SK-N-SH (cell line): ENCODE measurements at regions not wholly inside any gene's neighbourhood (a gene's known extent, or its start where the extent isn't known, plus 50 kb on each side); places are given as distances from the start of the nearest gene placed in this dataset.

Experiments used
- POLR2AphosphoS5 ChIP-seq: IDR thresholded peaks from 2 replicates; pipeline ENCODE4 v1.6.1; 2012; ENCODE audit warnings: low read depth, low read length
- RAD21 ChIP-seq: IDR thresholded peaks from 2 replicates; pipeline ENCODE4 v1.6.1; 2012; ENCODE audit warnings: mild to moderate bottlenecking, low read length
- TAF1 ChIP-seq: IDR thresholded peaks from 2 replicates; pipeline ENCODE4 v1.6.1; 2012; ENCODE audit warnings: low read depth, mild to moderate bottlenecking, low read length, moderate library complexity, borderline replicate concordance
- TEAD4 ChIP-seq: IDR thresholded peaks from 2 replicates; pipeline ENCODE4 v1.4.0; 2012; ENCODE audit warnings: mild to moderate bottlenecking, borderline replicate concordance; ENCODE audit not compliant: insufficient read depth

DNA sequence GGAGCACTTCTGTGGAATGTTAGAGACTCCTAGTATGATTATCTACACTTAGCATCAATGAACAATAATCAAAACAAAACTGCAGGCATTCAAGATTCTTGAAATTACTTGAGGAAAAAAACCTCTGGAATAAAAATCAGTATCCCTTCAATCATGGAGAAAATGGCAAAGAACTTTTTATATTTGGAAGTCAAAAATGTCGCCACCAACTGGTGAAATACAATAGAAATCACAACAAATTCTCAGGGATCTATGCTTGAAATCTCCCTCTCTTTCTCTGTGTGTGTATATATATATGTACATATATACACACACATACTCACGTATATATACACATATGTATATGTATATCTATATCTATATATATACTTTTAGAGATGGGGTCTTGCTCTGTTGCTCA lies 378.9 kb upstream of the ALCAM start:
- TF ChIP-seq TAF1 = no peak
- no peak for TF ChIP-seq POLR2AphosphoS5
- no peak for TF ChIP-seq TEAD4
- no peak for TF ChIP-seq RAD21
